ENCODE measurements at regions not wholly inside any gene's neighbourhood (a gene's known extent, or its start where the extent isn't known, plus 50 kb on each side); places are given as distances from the start of the nearest gene placed in this dataset.

DNA sequence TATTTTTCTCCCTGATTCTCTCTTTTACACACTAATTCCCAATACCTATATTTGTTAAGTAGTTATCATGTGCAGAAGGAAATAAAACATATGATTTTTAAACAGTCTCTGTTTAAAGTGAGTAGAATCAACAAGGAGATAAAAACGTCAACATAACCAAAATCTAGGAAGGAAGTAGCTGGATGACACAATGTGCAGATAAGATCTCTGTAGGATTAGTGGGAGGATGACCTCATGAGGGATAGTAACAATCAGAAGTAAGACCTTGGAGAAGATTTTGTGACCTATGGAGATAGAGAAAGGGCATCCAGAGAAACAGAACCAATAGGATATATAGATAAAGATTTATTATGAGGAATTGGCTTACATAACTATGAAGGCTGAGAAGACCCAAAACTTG is 262.6 kb upstream of the CDH11 start:
- TF ChIP-seq FOXK2 (IDR thresholded peaks at IDR 0.05) (no peak), HDAC2 (CRISPR knock-in tag; IDR thresholded peaks at IDR 0.05) (no peak), NFE2 (CRISPR knock-in tag; IDR thresholded peaks at IDR 0.05) (no peak), PHF21A (CRISPR knock-in tag; IDR thresholded peaks at IDR 0.05) (no peak), RNF2 (conservative IDR thresholded peaks at IDR 0.05; ENCODE audit: low read depth) (no peak), JUN (CRISPR knock-in tag; IDR thresholded peaks at IDR 0.05) (no peak), CREB1 (IDR thresholded peaks at IDR 0.05) (no peak), CREB1 (CRISPR knock-in tag; IDR thresholded peaks at IDR 0.05) (no peak), U2AF1 (optimal IDR thresholded peaks at IDR 0.05; ENCODE audit: low read depth, low read length) (no peak), EZH2 (conservative IDR thresholded peaks at IDR 0.05; ENCODE audit: low read depth, low read length) (no peak), ZNF674 (CRISPR knock-in tag; IDR thresholded peaks at IDR 0.05; ENCODE audit: low read depth) (no peak)
- TF ChIP-seq, protein P1, sequence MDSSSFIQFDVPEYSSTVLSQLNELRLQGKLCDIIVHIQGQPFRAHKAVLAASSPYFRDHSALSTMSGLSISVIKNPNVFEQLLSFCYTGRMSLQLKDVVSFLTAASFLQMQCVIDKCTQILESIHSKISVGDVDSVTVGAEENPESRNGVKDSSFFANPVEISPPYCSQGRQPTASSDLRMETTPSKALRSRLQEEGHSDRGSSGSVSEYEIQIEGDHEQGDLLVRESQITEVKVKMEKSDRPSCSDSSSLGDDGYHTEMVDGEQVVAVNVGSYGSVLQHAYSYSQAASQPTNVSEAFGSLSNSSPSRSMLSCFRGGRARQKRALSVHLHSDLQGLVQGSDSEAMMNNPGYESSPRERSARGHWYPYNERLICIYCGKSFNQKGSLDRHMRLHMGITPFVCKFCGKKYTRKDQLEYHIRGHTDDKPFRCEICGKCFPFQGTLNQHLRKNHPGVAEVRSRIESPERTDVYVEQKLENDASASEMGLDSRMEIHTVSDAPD (CRISPR knock-in tag; IDR thresholded peaks at IDR 0.05), result no peak
- TF ChIP-seq, protein P2, sequence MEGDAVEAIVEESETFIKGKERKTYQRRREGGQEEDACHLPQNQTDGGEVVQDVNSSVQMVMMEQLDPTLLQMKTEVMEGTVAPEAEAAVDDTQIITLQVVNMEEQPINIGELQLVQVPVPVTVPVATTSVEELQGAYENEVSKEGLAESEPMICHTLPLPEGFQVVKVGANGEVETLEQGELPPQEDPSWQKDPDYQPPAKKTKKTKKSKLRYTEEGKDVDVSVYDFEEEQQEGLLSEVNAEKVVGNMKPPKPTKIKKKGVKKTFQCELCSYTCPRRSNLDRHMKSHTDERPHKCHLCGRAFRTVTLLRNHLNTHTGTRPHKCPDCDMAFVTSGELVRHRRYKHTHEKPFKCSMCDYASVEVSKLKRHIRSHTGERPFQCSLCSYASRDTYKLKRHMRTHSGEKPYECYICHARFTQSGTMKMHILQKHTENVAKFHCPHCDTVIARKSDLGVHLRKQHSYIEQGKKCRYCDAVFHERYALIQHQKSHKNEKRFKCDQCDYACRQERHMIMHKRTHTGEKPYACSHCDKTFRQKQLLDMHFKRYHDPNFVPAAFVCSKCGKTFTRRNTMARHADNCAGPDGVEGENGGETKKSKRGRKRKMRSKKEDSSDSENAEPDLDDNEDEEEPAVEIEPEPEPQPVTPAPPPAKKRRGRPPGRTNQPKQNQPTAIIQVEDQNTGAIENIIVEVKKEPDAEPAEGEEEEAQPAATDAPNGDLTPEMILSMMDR (CRISPR knock-in tag; IDR thresholded peaks at IDR 0.05), result no peak
- TF ChIP-seq, protein P3, sequence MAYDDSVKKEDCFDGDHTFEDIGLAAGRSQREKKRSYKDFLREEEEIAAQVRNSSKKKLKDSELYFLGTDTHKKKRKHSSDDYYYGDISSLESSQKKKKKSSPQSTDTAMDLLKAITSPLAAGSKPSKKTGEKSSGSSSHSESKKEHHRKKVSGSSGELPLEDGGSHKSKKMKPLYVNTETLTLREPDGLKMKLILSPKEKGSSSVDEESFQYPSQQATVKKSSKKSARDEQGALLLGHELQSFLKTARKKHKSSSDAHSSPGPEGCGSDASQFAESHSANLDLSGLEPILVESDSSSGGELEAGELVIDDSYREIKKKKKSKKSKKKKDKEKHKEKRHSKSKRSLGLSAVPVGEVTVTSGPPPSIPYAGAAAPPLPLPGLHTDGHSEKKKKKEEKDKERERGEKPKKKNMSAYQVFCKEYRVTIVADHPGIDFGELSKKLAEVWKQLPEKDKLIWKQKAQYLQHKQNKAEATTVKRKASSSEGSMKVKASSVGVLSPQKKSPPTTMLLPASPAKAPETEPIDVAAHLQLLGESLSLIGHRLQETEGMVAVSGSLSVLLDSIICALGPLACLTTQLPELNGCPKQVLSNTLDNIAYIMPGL (CRISPR knock-in tag; IDR thresholded peaks at IDR 0.05; ENCODE audit: borderline replicate concordance in 1 of 2, low read depth in 1 of 2), result no peak
- TF ChIP-seq, protein P4, sequence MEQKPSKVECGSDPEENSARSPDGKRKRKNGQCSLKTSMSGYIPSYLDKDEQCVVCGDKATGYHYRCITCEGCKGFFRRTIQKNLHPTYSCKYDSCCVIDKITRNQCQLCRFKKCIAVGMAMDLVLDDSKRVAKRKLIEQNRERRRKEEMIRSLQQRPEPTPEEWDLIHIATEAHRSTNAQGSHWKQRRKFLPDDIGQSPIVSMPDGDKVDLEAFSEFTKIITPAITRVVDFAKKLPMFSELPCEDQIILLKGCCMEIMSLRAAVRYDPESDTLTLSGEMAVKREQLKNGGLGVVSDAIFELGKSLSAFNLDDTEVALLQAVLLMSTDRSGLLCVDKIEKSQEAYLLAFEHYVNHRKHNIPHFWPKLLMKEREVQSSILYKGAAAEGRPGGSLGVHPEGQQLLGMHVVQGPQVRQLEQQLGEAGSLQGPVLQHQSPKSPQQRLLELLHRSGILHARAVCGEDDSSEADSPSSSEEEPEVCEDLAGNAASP (CRISPR knock-in tag; IDR thresholded peaks at IDR 0.05; ENCODE audit: borderline replicate concordance), result no peak
